H9 (cell line): ENCODE measurements at regions not wholly inside any gene's neighbourhood (a gene's known extent, or its start where the extent isn't known, plus 50 kb on each side); places are given as distances from the start of the nearest gene placed in this dataset.

ENCODE experiments used
- DNase-seq: peaks from one replicate; pipeline ENCODE4 v3.0.0-alpha.2; 2017
- H2AFZ ChIP-seq: one replicate; pipeline ENCODE4 v1.6.1; 2013; ENCODE audit warnings: mild to moderate bottlenecking, low read length, control low read depth, moderate library complexity
- H2AK5ac ChIP-seq: 2 replicates; pipeline ENCODE4 v1.6.1; 2013; ENCODE audit warnings: low read length, control low read depth, mixed read lengths; ENCODE audit not compliant: insufficient read length
- H2BK120ac ChIP-seq: one replicate; pipeline ENCODE4 v1.6.1; 2013; ENCODE audit warnings: low read depth, mild to moderate bottlenecking, low read length, control low read depth, inconsistent platforms; ENCODE audit not compliant: poor library complexity, severe bottlenecking
- H2BK12ac ChIP-seq: 2 replicates; pipeline ENCODE4 v1.6.1; 2013; ENCODE audit warnings: low read length, control low read depth, mixed read lengths, low read depth; ENCODE audit not compliant: insufficient read length
- H2BK15ac ChIP-seq: 2 replicates; pipeline ENCODE4 v1.6.1; 2013; ENCODE audit warnings: low read depth, low read length, control low read depth
- H2BK20ac ChIP-seq: one replicate; pipeline ENCODE4 v1.6.1; 2013; ENCODE audit warnings: low read depth, mild to moderate bottlenecking, low read length, control low read depth, inconsistent platforms; ENCODE audit not compliant: poor library complexity, severe bottlenecking
- H2BK5ac ChIP-seq: 2 replicates; pipeline ENCODE4 v1.6.1; 2013; ENCODE audit warnings: low read length, control low read depth, mixed read lengths; ENCODE audit not compliant: insufficient read length
- H3K14ac ChIP-seq: 2 replicates; pipeline ENCODE4 v1.6.1; 2013; ENCODE audit warnings: low read length, control low read depth; ENCODE audit not compliant: insufficient read depth
- H3K18ac ChIP-seq: 2 replicates; pipeline ENCODE4 v1.6.1; 2013; ENCODE audit warnings: low read depth, mild to moderate bottlenecking, mixed read lengths, low read length, control low read depth; ENCODE audit not compliant: insufficient read length
- H3K23ac ChIP-seq: 2 replicates; pipeline ENCODE4 v1.6.1; 2013; ENCODE audit warnings: low read length, control low read depth, mixed read lengths, low read depth; ENCODE audit not compliant: insufficient read length
- H3K23me2 ChIP-seq: 2 replicates; pipeline ENCODE4 v1.6.1; 2013; ENCODE audit warnings: low read depth, mild to moderate bottlenecking, mixed read lengths, low read length, control low read depth; ENCODE audit not compliant: insufficient read length, poor library complexity, severe bottlenecking
- H3K27ac ChIP-seq: 2 replicates; pipeline ENCODE4 v1.5.1; 2013; ENCODE audit warnings: low read length, control low read depth, mixed read lengths, low read depth; ENCODE audit not compliant: insufficient read length
- H3K27me3 ChIP-seq: 2 replicates; pipeline ENCODE4 v1.6.1; 2013; ENCODE audit warnings: low read length, control low read depth, inconsistent platforms; ENCODE audit not compliant: insufficient read depth
- H3K4ac ChIP-seq: 2 replicates; pipeline ENCODE4 v1.6.1; 2013; ENCODE audit warnings: low read depth, mild to moderate bottlenecking, control low read depth, inconsistent platforms, low read length, moderate library complexity
- H3K4me1 ChIP-seq: 2 replicates; pipeline ENCODE4 v1.6.1; 2013; ENCODE audit warnings: low read length, control low read depth, inconsistent platforms; ENCODE audit not compliant: insufficient read depth
- H3K4me2 ChIP-seq: 2 replicates; pipeline ENCODE4 v1.6.1; 2013; ENCODE audit warnings: low read length, control low read depth, mixed read lengths; ENCODE audit not compliant: insufficient read length, insufficient read depth
- H3K56ac ChIP-seq: 2 replicates; pipeline ENCODE4 v1.6.1; 2013; ENCODE audit warnings: low read depth, mild to moderate bottlenecking, mixed read lengths, low read length, control low read depth; ENCODE audit not compliant: insufficient read length
- H3K79me1 ChIP-seq: 2 replicates; pipeline ENCODE4 v1.6.1; 2013; ENCODE audit warnings: low read depth, mild to moderate bottlenecking, moderate library complexity, low read length, control low read depth, inconsistent platforms; ENCODE audit not compliant: insufficient read depth, poor library complexity, severe bottlenecking
- H3K79me2 ChIP-seq: 2 replicates; pipeline ENCODE4 v1.6.1; 2013; ENCODE audit warnings: low read length, control low read depth, inconsistent platforms; ENCODE audit not compliant: insufficient read depth
- H3K9ac ChIP-seq: 2 replicates; pipeline ENCODE4 v1.6.1; 2013; ENCODE audit warnings: low read length, control low read depth, mixed read lengths; ENCODE audit not compliant: insufficient read length; ENCODE audit errors: extremely low read depth
- H3K9me3 ChIP-seq: one replicate; pipeline ENCODE4 v1.6.1; 2013; ENCODE audit warnings: low read depth, low read length, inconsistent platforms; ENCODE audit not compliant: control insufficient read depth
- H3T11ph ChIP-seq: one replicate; pipeline ENCODE4 v1.6.1; 2013; ENCODE audit warnings: mild to moderate bottlenecking, low read length, control low read depth, inconsistent platforms
- H4K20me1 ChIP-seq: one replicate; pipeline ENCODE4 v1.6.1; 2013; ENCODE audit not compliant: control insufficient read depth, insufficient read length, insufficient read depth
- H4K5ac ChIP-seq: 2 replicates; pipeline ENCODE4 v1.6.1; 2013; ENCODE audit warnings: low read depth, mild to moderate bottlenecking, mixed read lengths, low read length, control low read depth; ENCODE audit not compliant: insufficient read length
- H4K8ac ChIP-seq: replicated peaks from 2 replicates; pipeline ENCODE4 v1.6.1; 2013; ENCODE audit warnings: low read length, control low read depth, mixed read lengths, low read depth; ENCODE audit not compliant: insufficient read length
- H4K91ac ChIP-seq: 2 replicates; pipeline ENCODE4 v1.6.1; 2013; ENCODE audit warnings: low read depth, mild to moderate bottlenecking, moderate library complexity, mixed read lengths, low read length, control low read depth; ENCODE audit not compliant: insufficient read length
- H3K27ac Mint-ChIP-seq, 3 experiments: 2 replicates in 2 of 3; 3 replicates in 1 of 3; pipeline ENCODE4 v1.8.0; 2020 to 2021; ENCODE audit warnings: mixed read lengths in 3 of 3, mild to moderate bottlenecking in 1 of 3, moderate library complexity in 1 of 3
- H3K27me3 Mint-ChIP-seq: 2 replicates; pipeline ENCODE4 v1.8.0; 2021; ENCODE audit warnings: low read depth, mild to moderate bottlenecking, moderate library complexity, mixed read lengths
- H3K36me3 Mint-ChIP-seq, 3 experiments: 2 replicates in 2 of 3; 3 replicates in 1 of 3; pipeline ENCODE4 v1.8.0; 2020 to 2021; ENCODE audit warnings: low read depth in 3 of 3, mixed read lengths in 3 of 3; ENCODE audit not compliant: insufficient read depth in 1 of 3
- H3K4me1 Mint-ChIP-seq, 2 experiments: 2 replicates each; pipeline ENCODE4 v1.8.0; 2020; ENCODE audit warnings: mixed read lengths in 2 of 2
- H3K4me3 Mint-ChIP-seq, 2 experiments: 2 replicates in 1 of 2; 3 replicates in 1 of 2; pipeline ENCODE4 v1.8.0; 2020 to 2021; ENCODE audit warnings: mild to moderate bottlenecking in 2 of 2, mixed read lengths in 2 of 2, moderate library complexity in 1 of 2
- H3K9me3 Mint-ChIP-seq, 2 experiments: 2 replicates in 1 of 2; 3 replicates in 1 of 2; pipeline ENCODE4 v1.8.0; 2020; ENCODE audit warnings: mild to moderate bottlenecking in 2 of 2, mixed read lengths in 2 of 2, moderate library complexity in 1 of 2
- WGBS: extraction: QIAGEN DNeasy Blood & Tissue Kit; methylation state at CpG from one replicate; pipeline ENCODE4 v1.1.7; 2013; ENCODE audit warnings: missing lambda C conversion rate, low lambda C conversion rate, mixed read lengths; ENCODE audit not compliant: insufficient read length; ENCODE audit errors: extremely low coverage; 5-methylcytosine and 5-hydroxymethylcytosine counted together
- TF ChIP-seq, protein P1 (sequence below): fragments of 200-600 bp; sonication (generic); conservative IDR thresholded peaks from 3 replicates; pipeline ENCODE4 v1.8.0; 2021; ENCODE audit warnings: antibody characterized with exemption, mild to moderate bottlenecking

DNA sequence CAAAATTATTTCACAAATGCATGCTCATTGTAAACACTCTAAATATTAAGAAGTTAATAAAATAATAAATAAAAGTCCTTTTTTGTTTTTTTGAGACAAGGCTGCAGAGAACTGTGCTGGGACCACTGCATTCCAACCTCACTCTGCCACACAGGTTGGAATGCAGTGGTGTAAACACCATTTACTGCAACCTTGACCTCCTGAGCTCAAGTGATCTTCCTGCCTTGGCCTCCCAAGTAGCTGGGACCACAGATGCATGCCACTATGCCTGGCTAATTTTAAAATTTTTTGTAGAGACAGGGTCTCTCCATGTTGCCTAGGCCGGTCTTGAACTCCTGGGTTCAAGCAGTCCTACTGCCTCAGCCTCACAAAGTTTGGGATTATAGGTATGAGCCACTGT is 578.4 kb downstream of the ZIC1 start:
- no peak overlapping the region for H2BK20ac ChIP-seq
- no peaks in the 10 kb centered on the region for H3K4me1 ChIP-seq
- Mint-ChIP-seq H3K27me3 (no peaks in the 10 kb centered on the region), H3K4me1 (no peaks in the 10 kb centered on the region), H3K36me3 (peaks cover 2 to 4% (median 2%) of the 10 kb centered on the region in 3 experiments; a peak in 2 of 7 replicates), H3K27ac (no peak overlapping the region), H3K4me3 (no peak overlapping the region), H3K9me3 (no peaks in the 10 kb centered on the region)
- no peaks in the 10 kb centered on the region for H3K9me3 ChIP-seq
- no peak overlapping the region for H4K8ac ChIP-seq
- no peak overlapping the region for H2BK120ac ChIP-seq
- H2AK5ac ChIP-seq = no peak overlapping the region
- no peak overlapping the region for H2BK15ac ChIP-seq
- no peak overlapping the region for H2BK5ac ChIP-seq
- H3K79me1 ChIP-seq = no peaks in the 10 kb centered on the region
- no peak overlapping the region for H3K23ac ChIP-seq
- no peak overlapping the region for H3K14ac ChIP-seq
- no peaks in the 10 kb centered on the region for H3K23me2 ChIP-seq
- no peak for DNase-seq
- H4K91ac ChIP-seq = no peak overlapping the region
- WGBS = no CpG with 5 or more reads among the region's 1 CpG
- no peaks in the 10 kb centered on the region for H3K27me3 ChIP-seq
- no peak overlapping the region for H3T11ph ChIP-seq
- no peak overlapping the region for H3K4me2 ChIP-seq
- TF ChIP-seq, protein P1, sequence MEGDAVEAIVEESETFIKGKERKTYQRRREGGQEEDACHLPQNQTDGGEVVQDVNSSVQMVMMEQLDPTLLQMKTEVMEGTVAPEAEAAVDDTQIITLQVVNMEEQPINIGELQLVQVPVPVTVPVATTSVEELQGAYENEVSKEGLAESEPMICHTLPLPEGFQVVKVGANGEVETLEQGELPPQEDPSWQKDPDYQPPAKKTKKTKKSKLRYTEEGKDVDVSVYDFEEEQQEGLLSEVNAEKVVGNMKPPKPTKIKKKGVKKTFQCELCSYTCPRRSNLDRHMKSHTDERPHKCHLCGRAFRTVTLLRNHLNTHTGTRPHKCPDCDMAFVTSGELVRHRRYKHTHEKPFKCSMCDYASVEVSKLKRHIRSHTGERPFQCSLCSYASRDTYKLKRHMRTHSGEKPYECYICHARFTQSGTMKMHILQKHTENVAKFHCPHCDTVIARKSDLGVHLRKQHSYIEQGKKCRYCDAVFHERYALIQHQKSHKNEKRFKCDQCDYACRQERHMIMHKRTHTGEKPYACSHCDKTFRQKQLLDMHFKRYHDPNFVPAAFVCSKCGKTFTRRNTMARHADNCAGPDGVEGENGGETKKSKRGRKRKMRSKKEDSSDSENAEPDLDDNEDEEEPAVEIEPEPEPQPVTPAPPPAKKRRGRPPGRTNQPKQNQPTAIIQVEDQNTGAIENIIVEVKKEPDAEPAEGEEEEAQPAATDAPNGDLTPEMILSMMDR = no peak
- H3K27ac ChIP-seq = no peak overlapping the region
- H2BK12ac ChIP-seq = no peak overlapping the region
- H2AFZ ChIP-seq = no peak overlapping the region
- H3K79me2 ChIP-seq = no peaks in the 10 kb centered on the region
- H3K18ac ChIP-seq = no peak overlapping the region
- no peak overlapping the region for H3K4ac ChIP-seq
- H3K9ac ChIP-seq = no peak overlapping the region
- no peak overlapping the region for H3K56ac ChIP-seq
- H4K20me1 ChIP-seq = no peaks in the 10 kb centered on the region
- no peak overlapping the region for H4K5ac ChIP-seq
